ENCODE measurements at regions not wholly inside any gene's neighbourhood (a gene's known extent, or its start where the extent isn't known, plus 50 kb on each side); places are given as distances from the start of the nearest gene placed in this dataset.

GRCh38 chr3:115518100-115518852, 105.0 kb upstream of the GAP43 start:
- Histone ChIP-seq H3K4me1 (ENCODE audit: control insufficient read depth in 2 of 3, insufficient read depth in 2 of 3, low read depth in 1 of 3, low read length in 3 of 3) (peaks cover 0 to 2% (median 2%) of the 10 kb centered on the region in 3 donors), H3K4me3 (ENCODE audit: low read length in 3 of 3) (no peak overlapping the region), H3K9ac (ENCODE audit: low read length in 3 of 3) (no peak overlapping the region), H3K36me3 (ENCODE audit: control insufficient read depth in 2 of 3, insufficient read depth in 3 of 3, low read length in 3 of 3) (no peaks in the 10 kb centered on the region), H3K27ac (ENCODE audit: low read depth in 2 of 2, low read length in 2 of 2) (no peak overlapping the region), H3K27me3 (ENCODE audit: control insufficient read depth, insufficient read depth, low read length) (no peaks in the 10 kb centered on the region), H3K9me3 (ENCODE audit: control insufficient read depth in 2 of 3, insufficient read depth in 1 of 3, low read length in 3 of 3) (no peaks in the 10 kb centered on the region)
- FAIRE-seq (no peak), DNase-seq (peak; percentile 70 to 86 (median 79))
- intact Hi-C loops (cut with DNase I): no loop called here
- no peak for TF ChIP-seq CTCF (IDR thresholded peaks at IDR 0.05; ENCODE audit: borderline replicate concordance, extremely low read depth, insufficient read depth)

- Histone ChIP-seq H3K9ac (ENCODE audit: low read length in 3 of 3) (no peak overlapping the region), H3K9me3 (ENCODE audit: control insufficient read depth in 2 of 3, insufficient read depth in 1 of 3, low read length in 3 of 3) (no peaks in the 10 kb centered on the region), H3K27me3 (ENCODE audit: control insufficient read depth, insufficient read depth, low read length) (no peaks in the 10 kb centered on the region), H3K27ac (ENCODE audit: low read depth in 2 of 2, low read length in 2 of 2) (no peak overlapping the region), H3K36me3 (ENCODE audit: control insufficient read depth in 2 of 3, insufficient read depth in 3 of 3, low read length in 3 of 3) (no peaks in the 10 kb centered on the region), H3K4me3 (ENCODE audit: low read length in 3 of 3) (no peak overlapping the region), H3K4me1 (ENCODE audit: control insufficient read depth in 2 of 3, insufficient read depth in 2 of 3, low read depth in 1 of 3, low read length in 3 of 3) (no peaks in the 10 kb centered on the region)
- FAIRE-seq (no peak), DNase-seq (no peak)
- no peak for TF ChIP-seq CTCF (IDR thresholded peaks at IDR 0.05; ENCODE audit: borderline replicate concordance, extremely low read depth, insufficient read depth)
- intact Hi-C loops (cut with DNase I): no loop called here
Measured at GRCh38 chr3:115520241-115520640, 103.1 kb upstream of the GAP43 start.

GRCh38 chr3:115520651-115521245, 102.6 kb upstream of the GAP43 start:
- no peak for TF ChIP-seq CTCF (IDR thresholded peaks at IDR 0.05; ENCODE audit: borderline replicate concordance, extremely low read depth, insufficient read depth)
- intact Hi-C loops (cut with DNase I): no loop called here
- Histone ChIP-seq H3K27me3 (ENCODE audit: control insufficient read depth, insufficient read depth, low read length) (no peaks in the 10 kb centered on the region), H3K36me3 (ENCODE audit: control insufficient read depth in 2 of 3, insufficient read depth in 3 of 3, low read length in 3 of 3) (no peaks in the 10 kb centered on the region), H3K4me3 (ENCODE audit: low read length in 3 of 3) (no peak overlapping the region), H3K4me1 (ENCODE audit: control insufficient read depth in 2 of 3, insufficient read depth in 2 of 3, low read depth in 1 of 3, low read length in 3 of 3) (no peaks in the 10 kb centered on the region), H3K9ac (ENCODE audit: low read length in 3 of 3) (no peak overlapping the region), H3K9me3 (ENCODE audit: control insufficient read depth in 2 of 3, insufficient read depth in 1 of 3, low read length in 3 of 3) (no peaks in the 10 kb centered on the region), H3K27ac (ENCODE audit: low read depth in 2 of 2, low read length in 2 of 2) (no peak overlapping the region)
- FAIRE-seq: no peak
- no peak for DNase-seq

Data from kidney (tissue), 13 donors.